Left lobe of liver (tissue), 2 donors: ENCODE measurements at regions not wholly inside any gene's neighbourhood (a gene's known extent, or its start where the extent isn't known, plus 50 kb on each side); places are given as distances from the start of the nearest gene placed in this dataset.
"Not testable (repeated sequence)": the region's sequence is repeated elsewhere in the genome, so short reads cannot be mapped to it uniquely, and the experiment has no call there.

Source experiments
- ATAC-seq: fragments of 200-7000 bp; cut with Tn5 transposase; one replicate; pipeline ENCODE4 v1.9.1; 2020; ENCODE audit warnings: mild to moderate bottlenecking, moderate library complexity
- DNase-seq: peaks from one replicate; pipeline ENCODE4 v3.0.0-alpha.2; 2020; ENCODE audit warnings: low spot score
- donor health status: DM: no; HTN: no; CAD: no; lungs with moderate emphysema.
- donor health status: DM: no; HTN: yes; CAD: no.

GRCh38 chr1:80181418-80181817 lies 1174.9 kb upstream of the ADGRL4 start:
- ATAC-seq (no peak), DNase-seq (no peak)

DNA sequence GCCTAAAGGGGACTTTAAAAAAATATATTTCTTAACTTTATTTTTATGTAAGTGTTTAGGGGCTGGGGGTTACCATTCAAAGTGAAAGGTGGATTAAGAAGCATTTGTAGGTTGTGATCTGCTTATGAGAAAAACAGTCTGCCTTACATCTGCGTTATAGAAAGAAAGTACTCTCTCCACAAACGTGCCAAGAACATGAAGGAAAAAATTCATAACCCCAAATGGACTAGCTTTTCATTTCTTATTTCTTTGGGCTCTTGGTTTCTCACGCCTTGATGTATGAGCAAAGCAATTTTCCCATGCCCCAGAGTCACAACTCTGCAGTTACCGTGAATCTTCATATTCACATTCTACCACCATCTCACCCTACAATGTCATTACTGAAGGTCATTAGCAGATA lies 1165.1 kb upstream of the ADGRL4 start:
- ATAC-seq (no peak), DNase-seq (no peak)

DNA sequence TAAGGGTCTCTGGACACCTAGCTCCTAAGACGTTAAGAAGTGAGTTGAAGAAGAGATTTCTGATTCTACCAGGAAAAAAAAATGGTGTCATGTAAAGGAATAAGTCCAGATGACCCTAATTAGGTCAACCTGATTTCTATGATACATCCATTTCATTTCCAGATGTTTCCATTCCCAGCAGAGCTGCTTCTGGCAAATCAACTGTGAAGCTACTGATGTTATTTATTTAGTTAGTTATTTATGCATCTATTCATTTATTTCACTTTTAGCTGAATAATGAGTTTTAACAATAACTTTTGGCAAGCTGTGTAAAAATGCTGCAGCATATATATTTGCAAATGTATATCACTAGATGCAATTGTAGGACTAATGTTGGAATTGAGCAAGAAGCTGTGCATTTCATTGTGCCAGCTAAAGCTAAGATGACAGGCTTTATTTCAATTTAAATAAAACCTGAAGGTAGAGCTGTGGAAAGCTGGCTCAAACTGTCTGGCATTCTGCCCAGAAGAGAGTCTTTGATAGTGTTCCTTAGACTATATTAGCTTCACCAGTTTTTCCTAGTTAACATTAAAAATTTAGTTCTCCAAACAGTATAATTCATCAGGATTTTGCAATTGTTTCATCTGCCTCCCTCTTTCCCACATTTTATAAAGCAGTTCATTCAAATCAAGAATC lies 1164.4 kb upstream of the ADGRL4 start:
- DNase-seq (no peak), ATAC-seq (no peak)

DNA sequence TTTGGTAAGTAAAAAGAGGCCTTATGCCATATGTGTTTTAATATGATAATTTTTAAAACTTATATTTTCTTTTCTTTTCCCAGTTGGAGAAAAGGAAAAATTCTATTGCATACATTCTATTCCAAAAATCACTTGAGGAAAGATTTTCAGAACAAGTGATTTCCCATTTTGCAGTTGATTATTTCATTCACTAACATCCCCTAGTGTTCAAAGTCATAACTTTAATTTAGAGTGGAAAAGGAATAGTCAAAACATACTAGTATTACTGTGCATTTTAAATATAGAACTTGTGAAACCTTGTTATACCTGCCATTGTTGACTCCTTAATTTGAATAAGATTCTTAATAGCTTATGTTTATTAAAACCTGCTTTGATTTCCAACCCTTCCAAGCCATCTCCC lies 1157.6 kb upstream of the ADGRL4 start:
- no peak for DNase-seq
- ATAC-seq = no peak

DNA sequence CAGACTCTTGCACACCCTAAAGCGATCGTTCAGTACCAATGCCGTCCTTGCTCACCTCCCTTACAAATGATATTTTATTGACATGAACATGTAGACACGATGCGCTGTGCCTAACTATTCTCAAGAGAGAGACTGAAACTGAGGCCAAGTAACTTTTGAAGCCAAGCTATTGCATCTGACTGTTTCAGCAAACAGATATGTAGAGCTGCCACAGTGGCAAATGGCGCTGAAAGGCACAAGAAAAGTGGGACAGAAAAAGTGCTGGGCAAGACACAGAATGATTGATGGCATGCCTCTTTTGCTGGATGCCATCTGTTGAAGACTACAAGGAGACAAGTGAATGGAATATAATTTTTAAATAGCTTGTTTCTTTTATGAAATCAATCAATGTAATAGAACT lies 1157.2 kb upstream of the ADGRL4 start:
- ATAC-seq = no peak
- no peak for DNase-seq

GRCh38 chr1:80158771-80159170 lies 1152.2 kb upstream of the ADGRL4 start:
- DNase-seq = no peak
- no peak for ATAC-seq

- DNase-seq (no peak), ATAC-seq (no peak)
These were observed 1151.7 kb upstream of the ADGRL4 start for GRCh38 chr1:80158266-80158665.

DNA sequence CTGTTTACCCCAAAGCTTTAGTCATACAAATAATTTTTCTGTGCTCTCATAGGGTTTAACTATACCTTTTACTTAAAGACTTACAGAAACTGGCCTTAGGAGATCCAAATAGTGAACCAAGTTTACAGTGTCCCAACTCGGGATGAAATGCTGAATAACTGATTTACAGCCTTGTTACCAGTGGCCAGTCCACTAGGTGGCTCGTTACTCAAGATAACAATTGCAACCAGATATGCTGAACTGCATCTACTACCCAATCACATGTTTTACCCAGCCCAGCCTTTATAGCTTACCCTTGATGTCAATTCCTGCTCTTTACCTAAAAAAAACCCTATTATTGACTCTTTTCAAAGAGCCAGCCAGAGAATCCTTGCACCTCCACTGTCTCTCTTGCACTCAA lies 1148.8 kb upstream of the ADGRL4 start:
- DNase-seq (no peak), ATAC-seq (peak; percentile 39)

DNA sequence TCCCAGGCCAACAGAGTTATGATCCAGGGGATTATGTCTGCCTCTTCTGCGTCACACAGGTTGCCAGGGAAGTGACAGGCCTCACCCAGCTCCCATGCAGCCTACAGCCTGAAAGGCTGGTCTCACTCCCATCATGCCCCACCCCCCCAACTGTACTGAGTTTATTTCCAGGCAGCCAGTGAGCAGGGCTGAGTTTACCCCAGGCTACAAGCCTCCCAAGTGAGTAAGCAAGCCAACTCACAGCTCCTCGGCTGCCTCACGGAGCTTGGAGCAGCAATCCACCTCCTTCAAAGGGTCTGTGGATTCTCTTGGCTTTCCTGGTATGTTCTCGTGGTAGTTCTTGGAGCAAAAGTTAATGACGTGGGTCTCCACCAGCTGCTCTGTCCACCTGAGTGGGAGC lies 1147.6 kb upstream of the ADGRL4 start:
- no peak for ATAC-seq
- no peak for DNase-seq

DNA sequence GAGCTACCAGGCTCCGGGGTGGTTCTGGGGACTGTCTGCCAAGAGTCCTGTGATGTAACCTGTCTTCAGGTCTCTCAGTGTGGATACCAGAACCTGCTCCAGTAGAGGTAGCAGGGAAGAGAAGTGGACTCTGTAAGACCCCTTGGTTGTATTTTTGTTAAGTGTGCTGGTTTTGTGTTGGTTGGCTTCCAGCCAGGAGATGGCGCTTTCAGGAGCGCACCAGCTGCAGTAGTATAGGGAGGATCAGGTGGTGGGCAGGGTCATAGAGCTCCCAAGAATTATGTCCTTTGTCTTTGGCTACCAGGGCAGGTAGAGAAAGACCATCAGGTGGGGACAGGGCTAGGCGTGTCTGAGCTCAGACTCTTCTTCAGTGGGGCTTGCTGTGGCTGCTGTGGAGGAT lies 1147.2 kb upstream of the ADGRL4 start:
- DNase-seq (no peak), ATAC-seq (no peak)

GRCh38 chr1:80143361-80143760 lies 1136.8 kb upstream of the ADGRL4 start:
- ATAC-seq (no peak), DNase-seq (no peak)

DNA sequence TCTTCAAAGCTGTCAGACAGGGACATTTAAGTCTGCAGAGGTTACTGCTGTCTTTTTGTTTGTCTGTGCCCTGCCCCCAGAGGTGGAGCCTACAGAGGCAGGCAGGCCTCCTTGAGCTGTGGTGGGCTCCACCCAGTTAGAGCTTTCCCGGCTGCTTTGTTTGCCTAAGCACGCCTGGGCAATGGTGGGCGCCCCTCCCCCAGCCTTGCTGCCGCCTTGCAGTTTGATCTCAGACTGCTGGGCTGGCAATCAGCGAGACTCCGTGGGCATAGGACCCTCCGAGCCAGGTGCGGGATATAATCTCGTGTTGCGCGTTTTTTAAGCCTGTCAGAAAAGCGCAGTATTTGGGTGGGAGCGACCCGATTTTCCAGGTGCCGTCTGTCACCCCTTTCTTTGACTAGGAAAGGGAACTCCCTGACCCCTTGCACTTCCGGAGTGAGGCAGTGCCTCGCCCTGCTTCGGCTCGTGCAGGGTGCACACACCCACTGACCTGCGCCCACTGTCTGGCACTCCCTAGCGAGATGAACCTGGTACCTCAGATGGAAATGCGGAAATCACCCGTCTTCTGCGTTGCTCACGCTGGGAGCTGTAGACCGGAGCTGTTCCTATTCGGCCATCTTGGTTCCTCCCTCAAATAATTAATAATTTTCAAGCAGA lies 1131.5 kb upstream of the ADGRL4 start:
- DNase-seq, ATAC-seq: not testable (repeated sequence)

DNA sequence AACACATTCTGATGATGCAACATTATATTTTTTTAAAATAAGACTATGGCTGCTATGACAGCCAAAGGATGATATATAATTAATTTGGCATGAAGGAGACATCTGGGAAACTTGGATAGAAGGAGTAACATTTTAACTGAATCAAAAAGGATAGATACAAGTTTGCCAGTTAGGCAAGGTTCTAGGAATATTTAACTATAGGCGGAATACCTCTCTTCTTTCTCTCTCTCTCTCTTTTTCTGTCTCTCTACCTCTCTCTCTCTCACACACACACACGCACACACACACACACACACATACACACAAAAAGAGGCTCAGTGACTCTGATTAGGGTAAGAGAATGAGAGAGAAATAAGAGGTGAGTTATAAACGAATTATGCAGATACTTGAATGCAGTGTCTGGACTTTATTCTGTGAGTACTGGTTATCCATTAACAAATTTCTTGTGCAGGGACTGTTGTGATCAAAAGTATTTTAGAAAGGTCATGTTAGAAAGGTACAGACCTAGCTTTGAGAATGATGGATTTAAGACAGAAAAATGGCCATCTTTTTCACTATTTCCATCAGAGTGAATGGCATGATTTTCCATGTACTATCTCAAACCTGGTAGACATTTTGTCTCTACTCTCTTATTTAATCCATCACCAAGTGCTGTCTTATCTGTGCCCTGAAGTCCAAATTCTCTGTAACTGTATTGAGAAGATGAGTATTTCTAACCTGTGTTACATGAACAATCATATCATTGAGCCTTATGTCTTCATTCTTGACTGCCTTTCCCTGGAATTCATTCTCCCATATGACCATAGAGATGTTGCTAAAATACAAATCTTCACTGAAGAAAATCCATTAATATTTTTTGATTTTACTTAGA lies 1106.9 kb upstream of the ADGRL4 start:
- ATAC-seq (peak; percentile 98), DNase-seq (no peak)

DNA sequence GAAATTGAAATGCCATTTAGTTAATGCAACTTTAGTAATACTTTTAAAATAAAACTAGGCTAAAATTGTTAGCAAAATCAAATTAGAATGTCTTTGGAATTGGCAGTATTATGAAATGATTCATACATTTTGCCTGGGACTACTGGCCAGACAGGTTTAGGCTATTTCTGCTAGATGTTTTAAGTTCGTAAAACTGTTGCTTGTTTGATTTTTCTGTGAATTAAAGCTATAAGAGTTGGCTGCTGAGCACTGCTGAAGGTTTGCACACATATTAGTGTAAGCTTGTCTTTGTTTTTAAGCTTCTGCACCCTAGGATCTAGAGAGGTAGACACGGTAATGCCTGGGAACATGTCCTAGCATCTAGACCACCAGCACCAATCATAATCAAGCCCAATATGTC lies 1094.6 kb upstream of the ADGRL4 start:
- DNase-seq = no peak

DNA sequence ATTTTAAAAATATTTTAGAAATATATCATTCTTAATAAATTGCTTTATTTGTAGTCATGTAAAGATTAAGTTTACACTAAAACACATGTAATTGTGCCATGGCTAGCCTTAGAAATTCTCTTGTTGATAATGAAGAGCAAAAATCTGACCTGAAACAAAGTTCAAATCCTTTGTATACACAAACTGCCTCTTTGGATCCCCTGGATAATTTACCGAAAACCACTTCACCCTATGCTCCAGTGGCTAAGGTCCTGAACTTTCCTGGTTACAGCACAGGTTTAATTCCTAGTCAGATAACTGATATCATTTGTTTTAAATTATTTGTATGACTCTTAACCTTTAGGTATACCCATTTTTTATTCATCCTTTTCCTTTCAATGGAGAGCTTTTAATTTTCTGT lies 1093.2 kb upstream of the ADGRL4 start:
- ATAC-seq (peak; percentile 91), DNase-seq (no peak)

More for the DNA sequence above, 1094.6 kb upstream of the ADGRL4 start:
- no peak for ATAC-seq

- no peak for ATAC-seq
- DNase-seq = no peak
These were observed 1078.5 kb upstream of the ADGRL4 start for GRCh38 chr1:80085067-80085466.

DNA sequence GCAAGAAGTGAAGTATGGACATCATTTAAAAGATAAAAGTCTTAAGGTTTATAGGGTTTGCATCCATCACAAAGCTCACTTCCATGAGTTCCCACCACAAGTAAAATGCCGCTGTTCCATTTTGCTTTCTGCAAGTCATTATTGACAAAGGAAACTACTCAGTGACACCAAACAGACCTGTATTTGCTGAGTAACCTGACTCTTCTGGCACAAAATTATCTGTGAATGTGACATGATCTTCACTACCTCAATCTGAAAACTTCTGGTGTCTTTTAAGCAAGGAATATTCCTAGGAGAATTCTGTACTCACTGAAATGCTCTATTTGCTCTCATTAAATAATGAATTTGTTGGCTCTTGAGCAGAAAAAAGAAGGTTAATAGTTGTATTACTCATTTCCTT lies 1077.4 kb upstream of the ADGRL4 start:
- DNase-seq (no peak), ATAC-seq (no peak)

GRCh38 chr1:80076469-80076868 lies 1069.9 kb upstream of the ADGRL4 start:
- no peak for ATAC-seq
- no peak for DNase-seq

DNA sequence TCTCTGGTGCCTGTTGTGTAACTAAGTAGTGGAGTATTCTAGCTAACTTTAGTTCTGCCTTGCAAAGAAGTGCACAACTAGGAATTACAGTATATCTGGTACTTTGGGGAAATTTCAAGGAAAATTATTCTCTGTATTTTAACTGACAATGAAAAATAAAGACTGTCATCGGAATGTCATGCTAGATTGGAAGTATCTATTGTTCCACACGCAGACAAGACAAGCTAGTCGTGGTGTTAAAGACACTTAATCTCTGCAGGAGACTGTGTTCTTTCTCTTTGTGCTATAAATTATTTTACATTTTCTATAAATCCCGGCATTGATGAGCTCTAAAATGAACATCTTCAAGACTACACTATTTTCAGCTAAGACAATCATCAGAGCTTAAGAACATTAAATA lies 1068.8 kb upstream of the ADGRL4 start:
- ATAC-seq (no peak), DNase-seq (no peak)

- no peak for ATAC-seq
These were observed 1066.0 kb upstream of the ADGRL4 start for GRCh38 chr1:80072563-80072962.

GRCh38 chr1:80066060-80066459 lies 1059.5 kb upstream of the ADGRL4 start:
- ATAC-seq (no peak), DNase-seq (no peak)

More at GRCh38 chr1:80072563-80072962, 1066.0 kb upstream of the ADGRL4 start:
- no peak for DNase-seq

GRCh38 chr1:80064524-80064923 lies 1058.0 kb upstream of the ADGRL4 start:
- no peak for ATAC-seq
- no peak for DNase-seq
